Astrocyte of the spinal cord (primary cell): ENCODE measurements at regions not wholly inside any gene's neighbourhood (a gene's known extent, or its start where the extent isn't known, plus 50 kb on each side); places are given as distances from the start of the nearest gene placed in this dataset.

Experiments used
- DNase-seq: peaks from one replicate; pipeline ENCODE4 v3.0.0; 2011; ENCODE audit warnings: low read depth, low spot score
- H3K4me3 ChIP-seq: 2 replicates; pipeline ENCODE4 v1.5.1; 2011; ENCODE audit warnings: low read depth, mild to moderate bottlenecking, low read length, moderate library complexity
- CTCF ChIP-seq: IDR thresholded peaks from 2 replicates; pipeline ENCODE4 v1.5.1; 2012; ENCODE audit warnings: low read depth, mild to moderate bottlenecking, low read length, inconsistent platforms
- in situ Hi-C: cut with HindIII; loops from 2 replicates; pipeline ENCODE4 v1.10.0; 2017; ENCODE audit warnings: low sequenced_read_pairs

- no peak for TF ChIP-seq CTCF
- in situ Hi-C loops = no loop called here
- no peak overlapping the region for H3K4me3 ChIP-seq
- DNase-seq = no peak
Measured at GRCh38 chr6:105588123-105588710, 185.3 kb upstream of the PREP start.

DNA sequence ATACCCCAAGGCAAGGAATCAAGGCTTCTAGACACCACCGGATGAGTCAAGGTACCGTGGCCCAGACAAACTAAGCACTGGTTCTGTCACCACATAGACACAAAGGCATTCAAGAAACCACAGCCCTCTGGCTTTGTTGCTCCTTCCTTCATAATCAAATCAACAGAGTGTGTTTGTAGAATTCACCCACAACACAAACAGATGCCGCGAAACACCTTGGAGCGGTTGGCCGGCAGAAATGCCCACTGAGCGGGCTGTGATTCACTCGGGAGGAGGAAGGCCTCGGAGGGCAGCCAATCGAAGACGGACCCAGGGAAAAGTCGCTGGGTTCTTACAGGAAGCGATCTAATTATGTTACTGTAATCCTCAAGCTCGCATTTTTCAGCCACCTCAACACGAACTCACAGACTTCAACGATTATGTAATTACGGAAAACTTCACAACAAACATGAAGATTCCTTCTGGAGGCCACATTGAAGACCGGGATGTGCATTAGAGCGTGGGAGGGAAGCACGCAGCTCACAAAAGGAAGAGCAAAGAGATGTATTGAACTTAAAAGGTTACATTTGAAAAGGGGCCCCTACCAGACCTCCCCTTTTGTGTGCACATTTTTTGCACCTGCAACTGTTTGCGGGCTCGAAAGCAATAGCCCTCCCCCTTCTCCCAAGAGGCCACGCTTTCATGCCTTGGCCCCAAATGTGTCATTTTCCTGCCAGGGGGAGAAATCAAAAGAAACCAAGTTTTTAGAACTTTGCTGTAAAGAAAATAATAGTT lies 184.7 kb upstream of the PREP start:
- TF ChIP-seq CTCF = no peak
- DNase-seq = no peak
- H3K4me3 ChIP-seq = no peak overlapping the region
- in situ Hi-C loops = no loop called here

DNA sequence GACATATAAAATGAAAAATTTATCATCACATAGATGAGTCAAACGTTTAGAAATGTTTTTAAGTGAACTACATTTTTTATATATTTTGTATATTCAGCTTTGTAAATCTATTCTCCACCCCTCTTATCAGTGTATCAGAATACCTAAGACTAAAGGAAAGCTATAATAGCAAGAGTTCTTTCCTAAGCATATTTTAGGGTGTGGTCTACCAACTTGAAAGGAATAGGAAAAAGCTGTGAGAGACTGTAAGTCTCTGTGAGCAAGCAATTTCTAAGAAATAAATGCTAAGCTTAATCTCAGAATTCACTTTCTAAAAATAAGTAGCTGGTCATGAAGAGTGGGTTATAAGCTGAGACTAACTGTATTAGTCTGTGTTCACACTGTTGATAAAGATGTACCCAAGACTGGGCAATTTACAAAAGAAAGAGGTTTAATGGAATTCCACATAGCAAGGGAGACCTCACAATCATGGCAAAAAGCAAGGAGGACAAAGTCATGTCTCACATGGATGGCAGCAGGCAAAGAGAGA lies 175.4 kb upstream of the PREP start:
- DNase-seq = no peak
- H3K4me3 ChIP-seq = no peak overlapping the region
- in situ Hi-C loops = no loop called here
- TF ChIP-seq CTCF = no peak

- in situ Hi-C loops = no loop called here
- no peak for DNase-seq
- H3K4me3 ChIP-seq = no peak overlapping the region
- TF ChIP-seq CTCF = no peak
Measured at GRCh38 chr6:105573556-105573955, 170.7 kb upstream of the PREP start.

DNA sequence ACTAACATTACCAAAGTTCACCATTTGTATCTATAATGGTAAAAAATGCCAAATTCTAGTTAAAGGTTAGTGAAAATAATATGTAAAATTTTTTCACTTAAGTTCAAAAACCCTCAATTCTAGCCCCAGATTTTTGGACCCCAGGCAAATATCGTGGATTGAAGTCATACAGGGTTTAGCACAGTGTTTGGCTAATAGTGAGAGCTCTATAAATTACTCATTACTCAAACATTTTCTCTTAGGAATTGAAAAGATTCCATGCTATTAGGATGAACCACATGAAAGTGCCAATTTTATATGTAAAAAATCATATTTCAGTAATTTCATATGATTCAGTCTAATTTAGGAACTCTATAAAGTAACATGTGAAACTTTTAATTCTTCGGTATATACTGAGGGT lies 170.3 kb upstream of the PREP start:
- no peak overlapping the region for H3K4me3 ChIP-seq
- DNase-seq = no peak
- in situ Hi-C loops = no loop called here
- TF ChIP-seq CTCF = no peak

DNA sequence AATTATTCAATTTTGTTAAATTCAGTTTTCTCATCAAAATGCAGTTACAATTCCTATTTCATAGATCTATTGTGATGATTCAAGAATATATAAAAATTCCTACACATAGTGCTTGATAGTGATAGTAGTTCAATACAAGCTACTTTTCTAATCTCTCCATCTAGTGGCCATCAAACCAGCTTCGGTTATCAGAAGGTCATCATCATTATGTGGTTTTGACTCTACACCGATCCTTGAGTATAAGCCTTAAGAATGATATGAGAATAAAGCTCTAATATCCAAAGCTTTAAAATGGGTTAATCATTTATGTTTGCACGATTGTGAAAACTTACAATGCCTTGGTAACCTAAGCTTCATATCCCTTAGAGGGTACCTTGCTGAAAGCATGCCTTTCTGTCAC lies 167.5 kb upstream of the PREP start:
- no peak overlapping the region for H3K4me3 ChIP-seq
- no peak for TF ChIP-seq CTCF
- DNase-seq = no peak
- in situ Hi-C loops = no loop called here
